ENCODE measurements at regions not wholly inside any gene's neighbourhood (a gene's known extent, or its start where the extent isn't known, plus 50 kb on each side); places are given as distances from the start of the nearest gene placed in this dataset.
A peak's percentile ranks its signal among the peaks of the same experiment; 100 is the strongest.

- no peaks in the 10 kb centered on the region for H3K4me1 ChIP-seq (ENCODE audit: control insufficient read depth, extremely low read depth, insufficient read depth, low read length)
- TF ChIP-seq CTCF (optimal IDR thresholded peaks at IDR 0.05 in 1 of 3, IDR thresholded peaks at IDR 0.05 in 1 of 3, conservative IDR thresholded peaks at IDR 0.05 in 1 of 3; ENCODE audit: extremely low read depth in 1 of 3, insufficient read depth in 2 of 3, low read length in 3 of 3) (no peak), EZH2 (IDR thresholded peaks at IDR 0.05; ENCODE audit: low read length) (no peak)
- no peaks in the 10 kb centered on the region for H3K9me1 ChIP-seq (ENCODE audit: control insufficient read depth, extremely low read depth, insufficient read depth, low read length)
- no peak overlapping the region for H3K9ac ChIP-seq (ENCODE audit: control insufficient read depth, extremely low read depth, insufficient read depth, low read length)
- no peak overlapping the region for H3K4me3 ChIP-seq (ENCODE audit: control insufficient read depth in 2 of 3, extremely low read depth in 1 of 3, insufficient read depth in 2 of 3, low read depth in 1 of 3, low read length in 3 of 3)
- no peaks in the 10 kb centered on the region for H4K20me1 ChIP-seq (ENCODE audit: control insufficient read depth, extremely low read depth, insufficient read depth, low read length)
- dilution Hi-C loops (cut with MboI; ENCODE audit: extremely low pct_ligation_motif_present, low sequenced_read_pairs): no loop called here
- DNase-seq (ENCODE audit: low read depth, low spot score): no peak
- no peak overlapping the region for H3K27ac ChIP-seq (ENCODE audit: control insufficient read depth, insufficient read depth, low read length)
- no peak overlapping the region for H3K4me2 ChIP-seq (ENCODE audit: control insufficient read depth, extremely low read depth, insufficient read depth, low read depth, low read length)
- H3K9me3 ChIP-seq (ENCODE audit: control insufficient read depth, low read depth, low read length): no peaks in the 10 kb centered on the region
- FAIRE-seq: peak; percentile 9
- H3K27me3 ChIP-seq (ENCODE audit: control insufficient read depth, extremely low read depth, insufficient read depth, low read length): no peaks in the 10 kb centered on the region
- H3K36me3 ChIP-seq (ENCODE audit: control insufficient read depth in 2 of 2, extremely low read depth in 1 of 2, insufficient read depth in 2 of 2, low read length in 2 of 2): no peaks in the 10 kb centered on the region
- no peak overlapping the region for H2AFZ ChIP-seq (ENCODE audit: control insufficient read depth, low read length)
- no peaks in the 10 kb centered on the region for H3K79me2 ChIP-seq (ENCODE audit: control insufficient read depth, insufficient read depth, low read length)
Observed at GRCh38 chr11:122024278-122024677, 91.7 kb downstream of the BLID start.

GRCh38 chr11:122023614-122024250 is 92.3 kb downstream of the BLID start:
- no peaks in the 10 kb centered on the region for H3K9me3 ChIP-seq (ENCODE audit: control insufficient read depth, low read depth, low read length)
- H3K79me2 ChIP-seq (ENCODE audit: control insufficient read depth, insufficient read depth, low read length): no peaks in the 10 kb centered on the region
- no peaks in the 10 kb centered on the region for H3K9me1 ChIP-seq (ENCODE audit: control insufficient read depth, extremely low read depth, insufficient read depth, low read length)
- H3K4me1 ChIP-seq (ENCODE audit: control insufficient read depth, extremely low read depth, insufficient read depth, low read length): no peaks in the 10 kb centered on the region
- dilution Hi-C loops (cut with MboI; ENCODE audit: extremely low pct_ligation_motif_present, low sequenced_read_pairs): no loop called here
- no peaks in the 10 kb centered on the region for H3K36me3 ChIP-seq (ENCODE audit: control insufficient read depth in 2 of 2, extremely low read depth in 1 of 2, insufficient read depth in 2 of 2, low read length in 2 of 2)
- H2AFZ ChIP-seq (ENCODE audit: control insufficient read depth, low read length): no peak overlapping the region
- no peak overlapping the region for H3K4me2 ChIP-seq (ENCODE audit: control insufficient read depth, extremely low read depth, insufficient read depth, low read depth, low read length)
- H3K4me3 ChIP-seq (ENCODE audit: control insufficient read depth in 2 of 3, extremely low read depth in 1 of 3, insufficient read depth in 2 of 3, low read depth in 1 of 3, low read length in 3 of 3): no peak overlapping the region
- H3K27ac ChIP-seq (ENCODE audit: control insufficient read depth, insufficient read depth, low read length): no peak overlapping the region
- H3K27me3 ChIP-seq (ENCODE audit: control insufficient read depth, extremely low read depth, insufficient read depth, low read length): no peaks in the 10 kb centered on the region
- H4K20me1 ChIP-seq (ENCODE audit: control insufficient read depth, extremely low read depth, insufficient read depth, low read length): no peaks in the 10 kb centered on the region
- FAIRE-seq: no peak
- TF ChIP-seq CTCF (optimal IDR thresholded peaks at IDR 0.05 in 1 of 3, IDR thresholded peaks at IDR 0.05 in 1 of 3, conservative IDR thresholded peaks at IDR 0.05 in 1 of 3; ENCODE audit: extremely low read depth in 1 of 3, insufficient read depth in 2 of 3, low read length in 3 of 3): no peak
- TF ChIP-seq EZH2 (IDR thresholded peaks at IDR 0.05; ENCODE audit: low read length): no peak
- H3K9ac ChIP-seq (ENCODE audit: control insufficient read depth, extremely low read depth, insufficient read depth, low read length): no peak overlapping the region
- DNase-seq (ENCODE audit: low read depth, low spot score): no peak

All from keratinocyte (primary cell).